GM12878 (cell line): ENCODE measurements at regions not wholly inside any gene's neighbourhood (a gene's known extent, or its start where the extent isn't known, plus 50 kb on each side); places are given as distances from the start of the nearest gene placed in this dataset.

Experiments
- ASH2L ChIP-seq: fragments of 300-600, 200-600 bp; sonication (generic); IDR thresholded peaks from 2 replicates; pipeline ENCODE4 v1.6.1; 2017; ENCODE audit warnings: low read depth, mild to moderate bottlenecking, borderline replicate concordance
- ATF3 ChIP-seq: IDR thresholded peaks from 2 replicates; pipeline ENCODE4 v1.6.1; 2011; ENCODE audit warnings: low read depth, mild to moderate bottlenecking, low read length, moderate library complexity, borderline replicate concordance; ENCODE audit errors: extremely low read depth
- CTCF ChIP-seq, 3 experiments: IDR thresholded peaks in 2 of 3; conservative IDR thresholded peaks in 1 of 3; 2 replicates each; pipeline ENCODE4 v1.5.1; 2011; ENCODE audit warnings: low read depth in 3 of 3, low read length in 3 of 3, mild to moderate bottlenecking in 3 of 3, control low read depth in 2 of 3, moderate library complexity in 2 of 3, inconsistent platforms in 1 of 3, mixed read lengths in 1 of 3; ENCODE audit not compliant: control insufficient read depth in 2 of 3, insufficient read depth in 1 of 3; ENCODE audit errors: extremely low read depth in 1 of 3
- FOS ChIP-seq: IDR thresholded peaks from 3 replicates; pipeline ENCODE4 v1.6.1; 2011; ENCODE audit warnings: borderline replicate concordance; ENCODE audit not compliant: insufficient read length; ENCODE audit errors: extremely low read depth
- ZNF274 ChIP-seq: IDR thresholded peaks from one replicate; pipeline ENCODE4 v1.8.0; 2011; ENCODE audit not compliant: insufficient read length, insufficient read depth

GRCh38 chr14:106287506-106287905 is 761.1 kb downstream of the TMEM121 start:
- no peak for TF ChIP-seq CTCF (IDR thresholded peaks at IDR 0.05 in 2 of 3, conservative IDR thresholded peaks at IDR 0.05 in 1 of 3; ENCODE audit: control insufficient read depth in 2 of 3, extremely low read depth in 1 of 3, insufficient read depth in 1 of 3, low read depth in 3 of 3, low read length in 3 of 3)
- TF ChIP-seq ATF3 = no peak
- no peak for TF ChIP-seq FOS
- TF ChIP-seq ASH2L = no peak
- TF ChIP-seq ZNF274 = no peak
